Prostate gland (tissue), 2 donors: ENCODE measurements at regions not wholly inside any gene's neighbourhood (a gene's known extent, or its start where the extent isn't known, plus 50 kb on each side); places are given as distances from the start of the nearest gene placed in this dataset.

Experiments
- CTCF ChIP-seq, 4 experiments: fragments of 200-600 bp in 2 of 4; fragments of 450-650 bp in 2 of 4; sonication (generic) in 2 of 4; IDR thresholded peaks; 1 replicate in 3 of 4; 2 replicates in 1 of 4; pipeline ENCODE4 v1.5.1; 2016 to 2019; ENCODE audit warnings: antibody characterized with exemption in 4 of 4, mild to moderate bottlenecking in 2 of 4, moderate library complexity in 2 of 4
- POLR2A ChIP-seq: fragments of 450-650 bp; IDR thresholded peaks from one replicate; pipeline ENCODE4 v1.6.1; 2016; ENCODE audit warnings: antibody characterized with exemption, mild to moderate bottlenecking

- no peak for TF ChIP-seq CTCF (IDR thresholded peaks at IDR 0.05)
- TF ChIP-seq POLR2A: no peak
Measured at GRCh38 chr14:45492876-45493275, 239.9 kb upstream of the MIS18BP1 start.
